NCI-H1105 treated with DMSO at 0.1 percent for 48 hours (cell line): ENCODE measurements at regions not wholly inside any gene's neighbourhood (a gene's known extent, or its start where the extent isn't known, plus 50 kb on each side); places are given as distances from the start of the nearest gene placed in this dataset.
A peak's percentile ranks its signal among the peaks of the same experiment; 100 is the strongest.
"Not testable (repeated sequence)": the region's sequence is repeated elsewhere in the genome, so short reads cannot be mapped to it uniquely, and the experiment has no call there.

Source experiments
- DNase-seq: peaks from one replicate; lab custom pipeline; 2025; lab: John Stamatoyannopoulos, UW

DNA sequence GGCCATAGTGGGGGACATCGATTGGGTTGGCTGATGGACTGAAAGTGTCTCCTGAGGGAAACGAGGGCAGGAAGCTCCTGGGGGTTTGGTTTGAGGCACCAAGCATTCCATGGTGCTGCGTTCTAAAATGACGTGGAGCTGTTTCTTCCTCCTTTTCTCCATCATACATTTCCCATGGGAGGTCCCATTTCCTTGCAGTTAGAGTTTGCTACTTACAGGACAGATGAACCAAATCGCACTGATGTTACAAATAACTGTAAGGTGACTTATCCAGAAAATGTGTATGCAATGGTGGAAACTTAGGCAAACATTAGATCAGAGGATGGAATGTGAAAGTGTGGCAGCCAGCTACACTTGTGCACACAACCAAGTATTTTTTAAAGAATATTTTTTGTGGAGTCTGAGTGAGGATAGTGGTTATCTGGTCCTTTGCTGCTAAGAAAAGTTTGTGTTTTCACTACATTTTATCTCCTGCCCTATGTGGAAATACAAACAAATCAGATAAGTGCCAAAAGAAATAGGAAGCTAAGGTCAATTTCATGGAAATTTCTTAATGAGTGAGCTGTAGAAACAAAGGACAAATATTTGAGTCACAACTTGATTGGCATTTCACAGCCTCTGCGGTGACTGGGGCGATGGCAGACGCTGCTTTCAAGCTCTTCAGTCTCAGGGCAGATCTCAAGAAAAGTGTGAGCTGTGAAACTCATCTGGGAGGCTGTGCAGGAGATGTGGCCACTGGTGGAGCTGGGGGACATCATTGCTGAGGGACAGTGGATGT is 256.2 kb downstream of the TSN start:
- DNase-seq: no peak

DNA sequence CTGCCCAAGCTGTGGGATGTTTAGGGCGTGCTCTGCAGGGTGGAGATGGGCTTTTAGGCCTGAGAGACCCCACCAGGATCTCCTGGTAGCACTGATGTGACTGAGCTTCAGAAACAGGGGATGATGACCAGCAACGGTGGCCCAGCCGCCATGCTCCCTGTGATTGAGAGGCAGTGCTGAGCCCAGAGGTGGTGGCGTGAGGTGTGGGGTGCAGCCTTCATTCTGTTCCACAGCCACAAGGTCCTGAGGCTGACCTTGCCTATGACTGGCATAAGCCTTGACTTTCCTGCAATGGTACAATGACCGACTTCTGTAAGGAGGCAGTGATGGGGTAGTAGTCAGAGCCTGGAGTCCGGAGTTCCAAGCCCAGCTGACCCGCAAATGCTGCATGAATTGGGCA is 263.3 kb downstream of the TSN start:
- DNase-seq: no peak

- DNase-seq: no peak
Measured at GRCh38 chr2:122019724-122020123, 264.3 kb downstream of the TSN start.

- DNase-seq: no peak
Measured at GRCh38 chr2:122020377-122020776, 264.9 kb downstream of the TSN start.

- no peak for DNase-seq
Measured at GRCh38 chr2:122021941-122022340, 266.5 kb downstream of the TSN start.

DNA sequence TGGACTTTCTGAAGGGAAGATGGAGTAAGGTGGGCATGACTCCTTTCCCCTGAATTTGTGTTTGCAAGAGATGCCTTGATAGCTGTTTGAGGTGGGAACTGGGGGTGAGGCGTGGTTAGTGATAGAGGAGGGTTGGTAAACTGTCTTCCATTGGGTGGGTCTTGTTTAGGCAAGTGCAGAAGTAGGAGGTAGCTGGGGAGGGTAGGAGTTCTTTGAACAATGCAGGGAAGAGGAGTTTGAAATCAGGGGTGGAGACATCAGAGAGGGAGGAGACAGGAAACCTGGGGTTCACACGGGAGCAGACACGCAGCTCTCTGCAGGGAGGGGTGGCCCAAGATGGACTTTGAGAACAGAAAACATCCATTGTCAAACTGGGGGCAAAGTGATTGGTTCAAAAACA is 267.1 kb downstream of the TSN start:
- DNase-seq: no peak

DNA sequence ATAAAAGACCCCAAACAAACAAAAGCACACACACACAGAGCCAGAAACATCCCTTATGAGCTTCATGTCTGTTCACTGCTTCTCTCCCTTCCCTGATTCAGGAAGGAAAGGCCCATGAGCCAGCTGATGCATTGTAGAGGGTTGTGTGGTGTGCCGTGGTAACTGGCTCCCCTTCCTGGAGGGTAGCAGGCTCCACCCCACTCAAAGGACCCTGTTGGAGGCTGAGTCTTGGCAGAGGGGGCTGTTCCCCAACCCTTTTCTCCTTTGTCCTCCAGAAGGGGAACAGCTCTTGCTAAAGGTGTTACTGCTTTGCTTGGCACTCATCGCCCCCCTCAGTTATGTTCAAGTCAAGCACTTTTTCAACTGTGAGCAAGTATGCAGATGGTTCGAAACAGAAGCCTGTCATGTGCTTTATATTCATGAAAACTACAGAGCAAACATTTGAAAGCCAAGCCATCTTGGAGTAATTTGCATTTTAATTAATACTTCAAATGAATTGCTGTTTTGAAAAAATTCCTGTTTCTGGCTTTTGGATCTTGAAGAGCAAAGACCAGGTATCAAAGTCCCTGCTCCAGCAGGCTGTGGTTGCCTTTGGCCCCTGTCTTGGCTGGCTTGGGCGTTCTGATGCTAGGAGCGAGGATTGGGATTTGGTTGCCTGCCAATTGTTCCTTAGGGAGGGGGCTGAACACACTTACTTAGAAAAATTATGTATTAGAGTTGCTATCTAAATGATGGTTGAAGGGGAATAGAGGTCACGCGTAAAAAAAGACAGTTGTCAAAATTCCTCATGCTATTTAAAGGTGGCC is 267.8 kb downstream of the TSN start:
- peak; percentile 37 for DNase-seq

DNA sequence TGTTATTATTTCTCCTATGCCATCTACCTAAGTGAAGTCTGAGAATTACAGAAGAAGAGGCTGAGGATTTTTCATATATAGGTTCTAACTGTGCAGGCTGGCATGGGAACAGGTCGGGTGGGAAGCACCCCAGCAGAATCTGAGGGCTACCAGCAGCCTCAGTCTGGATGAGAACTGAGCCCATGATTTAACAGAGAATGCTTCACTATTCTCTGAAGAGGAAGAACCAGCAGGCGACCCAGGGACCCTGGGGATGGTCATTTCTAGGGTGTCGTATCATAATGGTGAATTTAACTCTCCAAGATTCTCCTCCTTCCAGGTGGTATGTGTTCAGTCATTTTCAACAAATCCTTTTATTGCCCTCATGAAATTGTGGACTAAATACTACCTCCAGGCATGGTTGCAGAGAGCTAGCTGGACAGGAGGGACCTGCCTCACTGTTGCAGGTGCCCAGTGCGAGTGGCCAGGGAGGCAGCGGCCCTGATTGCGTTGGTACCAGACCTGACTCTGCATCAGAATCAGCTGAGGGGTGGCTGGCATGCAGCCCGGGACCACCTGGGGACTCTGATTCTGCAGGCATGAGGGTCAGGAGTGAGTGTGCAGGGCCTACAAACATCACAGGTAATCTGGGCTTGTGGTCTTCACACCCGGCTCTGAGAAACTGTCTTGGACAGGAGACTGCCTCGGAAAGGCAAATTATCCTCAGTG is 272.2 kb downstream of the TSN start:
- no peak for DNase-seq

- DNase-seq: no peak
Measured at GRCh38 chr2:122028371-122029100, 273.1 kb downstream of the TSN start.

DNA sequence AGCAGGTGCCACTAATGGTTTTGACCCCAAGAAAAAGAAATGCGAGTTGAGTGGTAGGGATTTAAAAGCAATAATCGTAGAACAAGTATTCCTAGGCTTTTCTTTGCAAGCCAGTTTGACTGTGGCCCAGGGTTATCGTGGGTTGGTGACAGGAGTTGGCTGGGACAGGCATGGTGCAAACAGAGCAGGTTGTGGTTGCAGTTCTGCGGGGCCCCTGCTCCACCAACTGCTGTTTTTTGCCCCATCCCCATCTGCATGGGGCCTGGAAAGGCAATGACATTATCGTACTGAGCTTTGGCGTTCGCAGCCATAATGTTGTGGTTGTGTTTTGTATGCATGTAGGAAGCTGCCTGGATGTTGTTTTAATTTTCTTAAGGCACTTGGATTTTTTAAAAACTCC is 274.0 kb downstream of the TSN start:
- no peak for DNase-seq

- no peak for DNase-seq
Measured at GRCh38 chr2:122029945-122030344, 274.5 kb downstream of the TSN start.

- no peak for DNase-seq
Measured at GRCh38 chr2:122031544-122032263, 276.3 kb downstream of the TSN start.

- DNase-seq: no peak
Measured at GRCh38 chr2:122032264-122032645, 276.8 kb downstream of the TSN start.

DNA sequence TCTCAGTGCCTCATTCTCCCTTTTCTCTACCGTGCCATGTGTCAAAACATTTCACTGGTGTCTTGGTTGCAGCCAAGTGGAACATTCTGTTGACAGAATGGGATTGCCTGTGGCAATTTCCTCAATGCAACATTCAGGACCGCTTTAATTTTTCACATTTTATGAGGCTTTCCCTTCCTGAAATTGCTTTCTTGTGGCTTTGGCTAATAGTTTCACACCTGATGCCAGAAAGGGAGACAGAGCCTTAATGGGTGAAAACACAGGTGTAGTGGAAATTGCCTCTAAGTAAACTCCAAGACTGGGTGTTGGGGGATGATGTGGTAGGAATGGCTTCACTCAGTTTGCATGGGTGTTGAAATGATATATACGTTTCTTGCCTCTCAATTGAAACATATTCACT is 278.3 kb downstream of the TSN start:
- no peak for DNase-seq

GRCh38 chr2:122034344-122034743 is 278.9 kb downstream of the TSN start:
- DNase-seq: no peak

GRCh38 chr2:122034777-122035176 is 279.3 kb downstream of the TSN start:
- no peak for DNase-seq

- not testable (repeated sequence) for DNase-seq
Measured at GRCh38 chr2:122038816-122039215, 283.4 kb downstream of the TSN start.

- no peak for DNase-seq
Measured at GRCh38 chr2:122041455-122041854, 286.0 kb downstream of the TSN start.

GRCh38 chr2:122051659-122052058 is 296.2 kb downstream of the TSN start:
- DNase-seq: not testable (repeated sequence)

DNA sequence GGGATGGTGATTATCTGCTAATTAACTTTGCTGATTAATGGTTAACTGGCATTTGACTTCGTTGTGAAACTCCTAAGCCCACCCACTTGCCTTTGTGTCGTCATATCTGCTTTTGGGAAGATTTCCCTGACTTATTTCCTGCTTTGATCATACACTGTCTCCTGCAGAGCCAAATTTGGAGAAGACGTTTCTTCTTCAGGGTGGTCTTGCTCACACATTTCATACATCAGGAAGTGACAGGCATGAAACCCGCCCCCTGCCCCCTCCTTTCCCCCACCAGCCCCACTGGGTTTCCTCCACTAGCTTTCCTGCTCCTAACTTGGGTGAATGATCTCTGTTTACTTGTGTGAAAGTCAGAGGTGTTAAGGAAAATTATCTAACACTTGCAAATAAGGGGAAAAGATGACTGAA is 300.1 kb downstream of the TSN start:
- DNase-seq: no peak

GRCh38 chr2:122056853-122057252 is 301.4 kb downstream of the TSN start:
- no peak for DNase-seq
